Left lung (tissue), 4 donors: ENCODE measurements at regions not wholly inside any gene's neighbourhood (a gene's known extent, or its start where the extent isn't known, plus 50 kb on each side); places are given as distances from the start of the nearest gene placed in this dataset.
A peak's percentile ranks its signal among the peaks of the same experiment; 100 is the strongest.

Experiments used
- ATAC-seq: fragments of 200-7000 bp; cut with Tn5 transposase; one replicate; pipeline ENCODE4 v1.9.1; 2020; ENCODE audit warnings: moderate library complexity
- DNase-seq, 4 donors: peaks; one replicate each; pipeline ENCODE4 v3.0.0-alpha.2; 2013 to 2020
- H3K27ac ChIP-seq, 2 donors: fragments of 200-600 bp; sonication (generic) in 1 of 2; one replicate each; pipeline versions ENCODE4 v1.5.0 to v1.8.0; 2020 to 2021
- H3K27me3 ChIP-seq, 2 donors: fragments of 200-600 bp; sonication (generic) in 1 of 2; one replicate each; pipeline versions ENCODE4 v1.5.0 to v1.8.0; 2020 to 2021
- H3K36me3 ChIP-seq, 2 donors: fragments of 200-600 bp; sonication (generic) in 1 of 2; one replicate each; pipeline versions ENCODE4 v1.5.0 to v1.8.0; 2020 to 2021
- H3K4me1 ChIP-seq, 2 donors: fragments of 200-600 bp; one replicate each; pipeline ENCODE4 v1.8.0; 2021
- H3K4me3 ChIP-seq, 2 donors: fragments of 200-600 bp; sonication (generic) in 1 of 2; one replicate each; pipeline versions ENCODE4 v1.5.0 to v1.8.0; 2020 to 2021; ENCODE audit warnings: mild to moderate bottlenecking in 1 of 2
- H3K9me3 ChIP-seq, 2 donors: fragments of 200-600 bp; sonication (generic) in 1 of 2; one replicate each; pipeline versions ENCODE4 v1.5.0 to v1.8.0; 2020 to 2021
- intact Hi-C, 2 donors: fragments of 100-400 bp; cut with DNase I; formaldehyde crosslinking; loops; one replicate each; pipeline versions ENCODE4 v1.11.2 to v1.14.2; 2022
- TF ChIP-seq, protein P1 (sequence below), 2 donors: fragments of 200-600 bp; sonication (generic) in 1 of 2; IDR thresholded peaks; one replicate each; pipeline versions ENCODE4 v1.5.0 to v1.8.0; 2021; ENCODE audit warnings: antibody characterized with exemption in 2 of 2
- donor health status: DM: no; HTN: yes; CAD: no.
- donor health status: DM: no; HTN: no; CAD: no.

GRCh38 chr3:102235679-102236078, 199.1 kb upstream of the ZPLD1 start:
- no peaks in the 10 kb centered on the region for H3K27me3 ChIP-seq
- no peak overlapping the region for H3K27ac ChIP-seq
- H3K36me3 ChIP-seq: no peaks in the 10 kb centered on the region
- H3K9me3 ChIP-seq: no peaks in the 10 kb centered on the region
- no peak for ATAC-seq
- TF ChIP-seq, protein P1, sequence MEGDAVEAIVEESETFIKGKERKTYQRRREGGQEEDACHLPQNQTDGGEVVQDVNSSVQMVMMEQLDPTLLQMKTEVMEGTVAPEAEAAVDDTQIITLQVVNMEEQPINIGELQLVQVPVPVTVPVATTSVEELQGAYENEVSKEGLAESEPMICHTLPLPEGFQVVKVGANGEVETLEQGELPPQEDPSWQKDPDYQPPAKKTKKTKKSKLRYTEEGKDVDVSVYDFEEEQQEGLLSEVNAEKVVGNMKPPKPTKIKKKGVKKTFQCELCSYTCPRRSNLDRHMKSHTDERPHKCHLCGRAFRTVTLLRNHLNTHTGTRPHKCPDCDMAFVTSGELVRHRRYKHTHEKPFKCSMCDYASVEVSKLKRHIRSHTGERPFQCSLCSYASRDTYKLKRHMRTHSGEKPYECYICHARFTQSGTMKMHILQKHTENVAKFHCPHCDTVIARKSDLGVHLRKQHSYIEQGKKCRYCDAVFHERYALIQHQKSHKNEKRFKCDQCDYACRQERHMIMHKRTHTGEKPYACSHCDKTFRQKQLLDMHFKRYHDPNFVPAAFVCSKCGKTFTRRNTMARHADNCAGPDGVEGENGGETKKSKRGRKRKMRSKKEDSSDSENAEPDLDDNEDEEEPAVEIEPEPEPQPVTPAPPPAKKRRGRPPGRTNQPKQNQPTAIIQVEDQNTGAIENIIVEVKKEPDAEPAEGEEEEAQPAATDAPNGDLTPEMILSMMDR (IDR thresholded peaks at IDR 0.05): no peak
- no peak overlapping the region for H3K4me3 ChIP-seq
- peak in 1 of 4 donors; percentile 49 for DNase-seq
- H3K4me1 ChIP-seq: no peaks in the 10 kb centered on the region
- intact Hi-C loops: no loop called here

DNA sequence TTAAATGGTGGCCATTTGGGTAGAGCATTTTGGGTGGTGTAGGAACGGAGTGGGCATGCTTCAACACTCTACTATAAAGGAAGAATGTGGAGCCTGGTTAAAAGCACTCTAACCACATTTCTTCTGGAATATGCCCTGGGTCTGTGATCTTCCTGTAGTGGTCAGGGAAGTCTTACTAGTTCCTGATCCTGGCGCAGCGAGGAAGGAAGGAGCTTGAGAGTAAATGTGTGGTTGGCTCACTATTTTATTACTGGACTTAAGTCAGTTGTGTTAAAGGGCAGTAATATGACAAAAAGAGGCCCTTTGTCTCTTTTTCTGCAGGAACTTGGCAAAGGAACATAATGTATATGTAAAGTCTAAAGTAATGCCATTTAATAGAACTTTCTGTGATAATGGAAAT, 197.6 kb upstream of the ZPLD1 start:
- Histone ChIP-seq H3K27me3 (no peaks in the 10 kb centered on the region), H3K4me3 (no peak overlapping the region), H3K4me1 (no peaks in the 10 kb centered on the region), H3K9me3 (no peaks in the 10 kb centered on the region), H3K36me3 (no peaks in the 10 kb centered on the region), H3K27ac (no peak overlapping the region)
- TF ChIP-seq, protein P1 (IDR thresholded peaks at IDR 0.05): no peak
- DNase-seq (no peak), ATAC-seq (no peak)
- intact Hi-C loops: no loop called here

GRCh38 chr3:102237838-102238237, 197.0 kb upstream of the ZPLD1 start:
- no peak overlapping the region for H3K27ac ChIP-seq
- H3K4me3 ChIP-seq: no peak overlapping the region
- no peaks in the 10 kb centered on the region for H3K27me3 ChIP-seq
- DNase-seq: no peak
- no peak for ATAC-seq
- no peaks in the 10 kb centered on the region for H3K36me3 ChIP-seq
- no peaks in the 10 kb centered on the region for H3K4me1 ChIP-seq
- TF ChIP-seq, protein P1 (IDR thresholded peaks at IDR 0.05): no peak
- intact Hi-C loops: no loop called here
- no peaks in the 10 kb centered on the region for H3K9me3 ChIP-seq

DNA sequence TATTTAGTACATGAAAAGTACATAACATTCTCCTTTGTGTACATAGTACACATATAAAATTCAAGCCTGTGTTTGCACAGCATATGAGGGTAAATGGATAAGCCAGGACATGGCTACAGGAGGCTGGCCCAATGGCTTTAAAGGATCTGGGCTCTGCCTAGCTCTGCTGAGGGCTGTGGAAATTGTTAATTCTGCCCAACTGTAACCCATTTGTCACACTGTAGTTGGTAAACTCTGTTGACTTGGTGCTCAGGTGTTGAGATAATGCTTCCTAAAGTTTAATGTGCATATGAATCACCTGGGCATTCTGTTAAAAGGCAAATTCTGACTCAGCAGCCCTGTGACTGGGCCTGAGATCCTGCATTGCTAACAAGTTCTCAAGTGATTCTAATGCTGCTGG, 196.5 kb upstream of the ZPLD1 start:
- DNase-seq (no peak), ATAC-seq (peak; percentile 66)
- no peaks in the 10 kb centered on the region for H3K36me3 ChIP-seq
- TF ChIP-seq, protein P1 (IDR thresholded peaks at IDR 0.05): no peak
- no peaks in the 10 kb centered on the region for H3K27me3 ChIP-seq
- intact Hi-C loops: no loop called here
- H3K4me1 ChIP-seq: no peaks in the 10 kb centered on the region
- no peak overlapping the region for H3K4me3 ChIP-seq
- H3K27ac ChIP-seq: no peak overlapping the region
- H3K9me3 ChIP-seq: no peaks in the 10 kb centered on the region

- ATAC-seq (no peak), DNase-seq (no peak)
- Histone ChIP-seq H3K4me1 (no peaks in the 10 kb centered on the region), H3K27ac (no peak overlapping the region), H3K36me3 (no peaks in the 10 kb centered on the region), H3K9me3 (no peaks in the 10 kb centered on the region), H3K4me3 (no peak overlapping the region), H3K27me3 (no peaks in the 10 kb centered on the region)
- intact Hi-C loops: no loop called here
- TF ChIP-seq, protein P1 (IDR thresholded peaks at IDR 0.05): no peak
Measured at GRCh38 chr3:102240720-102241119, 194.1 kb upstream of the ZPLD1 start.
